Posterior cingulate gyrus (tissue), 11 donors: ENCODE measurements at regions not wholly inside any gene's neighbourhood (a gene's known extent, or its start where the extent isn't known, plus 50 kb on each side); places are given as distances from the start of the nearest gene placed in this dataset.

Experiments
- DNase-seq, 10 donors: peaks; one replicate each; pipeline versions ENCODE4 v3.0.0 to v3.0.0-alpha.2; 2020 to 2021; ENCODE audit warnings: mixed read lengths in 3 of 10
- intact Hi-C: fragments of 100-400 bp; cut with DNase I; formaldehyde crosslinking; loops from one replicate; pipeline ENCODE4 v1.15.1; 2023

DNA sequence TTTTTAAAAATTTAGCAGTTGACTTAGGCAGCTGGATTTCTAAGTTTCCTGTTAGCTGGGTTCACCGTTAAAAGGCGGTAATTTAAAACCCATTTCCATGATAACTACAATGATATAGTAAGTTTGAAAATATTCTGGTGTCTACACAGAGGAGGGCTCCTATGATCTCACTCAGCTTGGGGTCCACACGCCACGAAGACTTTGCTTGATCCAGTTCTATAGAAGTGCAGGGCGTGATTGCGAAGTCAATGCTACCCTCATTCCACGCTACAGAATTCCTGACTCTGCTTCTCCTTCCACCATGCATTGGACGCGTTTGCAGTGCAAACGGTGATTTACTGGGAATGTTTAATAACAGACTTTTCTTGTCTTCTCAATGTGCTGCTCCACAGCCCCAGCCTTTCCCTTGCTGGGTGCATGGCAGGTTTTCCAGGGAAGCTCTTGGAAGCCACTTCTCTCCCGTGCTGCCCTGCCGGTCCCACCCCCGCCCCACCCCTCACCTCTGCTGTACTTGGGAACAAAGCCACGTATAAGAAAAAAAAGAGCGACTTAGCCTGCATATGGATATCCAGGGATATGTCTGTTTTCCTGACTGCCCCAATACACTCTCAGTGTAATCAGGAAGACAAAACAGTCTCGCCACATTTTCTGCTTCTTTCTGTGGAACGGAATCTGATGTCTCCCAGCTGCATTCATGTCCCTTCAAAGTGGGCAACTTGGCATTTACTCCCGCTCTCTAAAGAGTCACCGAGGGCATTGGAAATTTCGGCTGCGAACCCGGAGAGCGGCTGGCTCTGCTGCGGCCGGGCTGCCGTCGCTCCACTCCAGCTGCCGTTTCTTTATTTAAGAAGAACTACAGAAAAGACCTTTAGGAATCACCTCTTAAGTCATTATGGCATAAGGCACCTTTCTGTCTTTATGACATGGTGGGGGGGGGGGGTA lies 434.4 kb upstream of the MGMT start:
- intact Hi-C loops = loop anchor here (5.0 kb wide), 2 partner anchors 940 to 1095 kb away; no protein-coding TSS in a partner anchor
- peak in 1 of 10 donors; percentile 32 for DNase-seq

DNA sequence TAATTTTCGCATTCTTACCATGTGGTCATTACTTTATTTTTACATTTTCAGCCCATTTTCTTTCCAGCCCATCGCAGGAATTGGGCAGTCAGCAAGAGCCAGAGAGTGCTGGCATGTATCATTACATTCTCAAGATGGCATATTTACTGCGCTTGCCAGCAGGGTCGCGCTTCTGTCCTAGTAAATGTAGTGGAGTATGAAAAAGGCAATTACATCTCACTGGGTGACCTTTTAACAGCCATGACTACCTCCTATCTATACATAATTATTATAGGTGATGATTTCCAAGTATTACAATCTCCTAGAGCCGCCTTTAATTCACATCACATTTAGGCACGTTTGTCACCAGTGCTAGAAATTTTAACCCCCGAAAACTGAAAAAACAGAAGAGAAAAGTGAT lies 433.7 kb upstream of the MGMT start:
- intact Hi-C loops = loop anchor here (5.0 kb wide), 2 partner anchors 939 to 1094 kb away; no protein-coding TSS in a partner anchor
- peak in 1 of 10 donors; percentile 24 for DNase-seq

DNA sequence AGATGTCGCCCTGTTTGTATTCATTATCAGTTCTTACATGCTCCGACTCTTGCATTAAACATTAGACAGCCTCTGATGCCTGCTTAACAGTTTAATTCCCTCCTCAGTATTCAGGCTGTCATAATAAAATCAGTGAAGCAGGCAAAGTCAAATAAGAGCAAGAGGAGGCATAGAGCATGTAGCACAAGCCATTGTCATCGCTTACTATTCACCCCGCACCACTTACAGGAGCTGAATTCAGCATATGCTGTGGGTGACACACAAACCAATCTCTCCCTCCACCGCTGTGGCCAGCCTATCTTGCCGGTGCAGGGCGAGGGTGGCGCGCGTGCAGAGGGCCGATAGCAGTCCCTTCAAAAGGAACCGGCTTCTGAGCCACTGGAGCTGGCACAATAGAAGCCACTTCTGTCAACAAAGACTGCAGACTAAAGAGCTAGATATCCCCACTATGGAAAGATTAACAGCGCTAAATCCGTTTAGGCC lies 433.2 kb upstream of the MGMT start:
- intact Hi-C loops = loop anchor here (5.0 kb wide), 2 partner anchors 938 to 1093 kb away; no protein-coding TSS in a partner anchor
- peak in 1 of 10 donors; percentile 27 for DNase-seq

DNA sequence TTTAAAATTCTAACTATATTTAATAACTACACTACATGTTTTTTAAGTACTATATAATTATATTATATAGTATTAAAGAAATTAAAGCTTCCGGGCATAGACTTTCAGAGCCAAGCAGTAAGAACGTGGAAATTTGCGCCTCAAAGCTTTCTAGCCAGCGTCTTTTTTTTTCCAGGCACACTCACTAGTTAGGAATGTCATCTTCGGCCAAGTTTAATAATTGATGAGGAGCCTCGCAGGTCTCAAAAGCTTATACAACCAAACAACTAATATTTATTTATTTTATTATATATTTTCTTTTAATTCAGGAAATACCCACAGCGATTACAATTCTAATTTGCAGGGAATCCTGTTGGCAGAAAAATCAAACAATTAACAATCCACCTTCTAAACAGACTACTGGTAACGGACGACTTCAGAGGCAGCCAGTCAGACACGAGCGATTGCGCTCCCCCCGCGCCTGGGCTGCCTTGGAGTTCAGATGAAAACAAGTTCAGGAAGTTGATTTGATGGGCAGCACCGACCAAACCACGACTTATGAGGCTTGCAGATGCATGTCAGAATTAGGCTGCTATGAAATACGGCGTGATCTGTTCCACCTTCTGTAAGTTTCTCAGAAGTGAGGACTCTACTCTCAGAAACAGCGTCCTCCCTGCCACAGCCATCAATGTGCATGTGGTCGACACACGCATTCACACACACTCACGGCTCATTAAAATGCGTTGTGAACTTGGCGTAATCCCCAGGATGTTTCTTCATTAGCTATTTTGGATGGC lies 431.8 kb upstream of the MGMT start:
- intact Hi-C loops = no loop called here
- DNase-seq = peak in 1 of 10 donors; percentile 25

DNA sequence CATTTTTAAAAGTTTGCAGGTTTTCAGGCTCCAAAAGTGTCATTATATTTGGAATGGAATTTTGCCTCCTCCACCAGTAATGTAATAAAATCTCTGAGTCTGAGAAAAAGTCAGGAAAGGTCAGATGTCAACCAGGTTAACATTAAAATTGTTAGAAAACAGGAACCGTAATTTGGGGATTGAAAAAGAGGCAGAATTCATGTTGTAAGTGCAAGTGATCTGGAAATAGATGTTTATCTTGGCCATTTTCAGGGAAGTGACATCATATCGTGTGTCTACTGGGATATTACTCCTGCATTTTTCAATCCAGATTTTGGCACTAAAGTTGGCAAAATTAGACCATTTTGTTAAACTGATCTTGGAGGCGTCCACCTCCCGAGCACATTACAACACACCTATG lies 428.5 kb upstream of the MGMT start:
- intact Hi-C loops = no loop called here
- no peak for DNase-seq

DNA sequence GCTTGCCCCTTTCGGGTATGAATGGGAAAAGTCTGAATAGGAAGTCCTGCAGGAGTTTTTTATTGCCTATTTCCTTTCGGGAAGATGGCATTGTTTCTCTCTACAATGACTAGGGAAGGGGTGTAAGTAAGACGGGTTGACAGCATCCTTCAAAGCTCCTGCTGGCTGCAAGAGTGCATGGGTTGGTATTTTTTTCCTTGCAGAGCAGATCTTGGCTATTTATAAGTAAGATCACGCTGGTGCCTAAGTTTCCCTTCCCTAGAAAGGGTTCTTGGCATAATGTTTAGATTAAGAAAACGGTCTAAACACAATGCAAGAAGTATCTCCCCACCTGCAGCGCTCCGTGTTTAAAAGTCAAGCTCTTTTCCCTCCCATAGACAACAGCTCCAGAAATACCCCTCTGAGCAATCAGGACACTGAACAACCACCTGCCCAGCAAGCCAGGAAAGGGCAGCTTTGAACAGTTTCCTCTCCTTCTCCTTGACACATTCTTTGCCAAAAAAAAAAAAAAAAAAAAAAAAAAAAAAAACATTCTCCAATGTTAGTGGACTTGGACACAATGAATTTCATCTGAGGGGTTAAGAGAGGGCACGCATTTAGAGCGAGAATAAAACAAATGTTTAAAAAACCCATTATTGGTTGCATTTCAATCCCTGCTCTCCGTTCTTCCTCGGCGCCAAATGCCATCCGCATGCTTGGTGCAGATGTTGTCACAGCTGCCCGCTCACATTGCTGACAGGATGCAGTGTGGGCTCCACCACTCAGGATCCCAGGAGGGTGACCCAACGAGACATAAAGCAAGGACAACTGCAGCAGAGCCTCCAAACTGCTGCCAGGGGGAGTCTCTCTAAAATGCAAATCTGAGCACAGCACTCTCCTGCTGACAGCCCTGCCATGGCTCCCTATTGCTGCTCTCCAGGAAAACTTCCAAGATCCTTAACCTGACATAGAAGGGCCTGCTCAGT lies 427.4 kb upstream of the MGMT start:
- intact Hi-C loops = no loop called here
- DNase-seq = peak in 1 of 10 donors; percentile 72

DNA sequence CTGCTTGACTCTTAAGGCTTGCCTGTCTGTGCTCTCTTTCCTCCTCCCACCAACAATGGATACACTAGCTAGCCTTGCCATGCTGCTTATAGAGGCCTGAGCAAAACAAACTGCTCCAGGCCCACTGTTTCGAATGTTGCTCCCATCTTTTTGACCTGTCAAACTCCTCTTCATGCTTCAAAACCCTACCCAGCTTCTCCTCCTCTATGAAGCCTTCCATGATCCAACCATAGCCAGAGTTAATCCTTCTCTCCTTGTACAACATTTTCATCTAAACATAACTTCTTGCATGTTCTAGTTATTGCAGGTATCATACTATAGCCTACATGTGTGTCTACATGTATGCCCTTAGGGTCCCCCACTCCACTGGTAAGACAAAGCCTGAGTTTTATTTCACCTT lies 426.7 kb upstream of the MGMT start:
- no peak for DNase-seq
- intact Hi-C loops = no loop called here

DNA sequence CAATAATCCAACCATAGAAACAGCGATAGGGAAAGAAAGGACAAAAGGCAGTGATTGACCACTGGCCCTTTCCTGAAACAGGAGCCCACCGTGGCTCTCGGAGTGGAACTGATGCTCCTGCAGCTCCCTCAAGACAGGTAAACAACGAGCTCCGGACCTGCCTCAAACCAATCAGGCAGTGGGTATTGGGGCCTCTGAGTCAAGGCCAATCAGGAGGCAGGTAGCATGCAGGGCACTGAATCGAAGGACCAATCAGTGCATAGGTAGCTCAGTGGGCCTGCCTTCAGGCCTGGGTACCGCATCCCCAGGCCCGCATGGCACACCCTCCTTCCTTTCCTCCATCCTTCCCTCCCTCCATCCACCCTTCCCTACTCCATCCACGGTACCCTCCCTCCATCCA lies 425.1 kb upstream of the MGMT start:
- intact Hi-C loops = no loop called here
- DNase-seq = peak in 1 of 10 donors; percentile 59

DNA sequence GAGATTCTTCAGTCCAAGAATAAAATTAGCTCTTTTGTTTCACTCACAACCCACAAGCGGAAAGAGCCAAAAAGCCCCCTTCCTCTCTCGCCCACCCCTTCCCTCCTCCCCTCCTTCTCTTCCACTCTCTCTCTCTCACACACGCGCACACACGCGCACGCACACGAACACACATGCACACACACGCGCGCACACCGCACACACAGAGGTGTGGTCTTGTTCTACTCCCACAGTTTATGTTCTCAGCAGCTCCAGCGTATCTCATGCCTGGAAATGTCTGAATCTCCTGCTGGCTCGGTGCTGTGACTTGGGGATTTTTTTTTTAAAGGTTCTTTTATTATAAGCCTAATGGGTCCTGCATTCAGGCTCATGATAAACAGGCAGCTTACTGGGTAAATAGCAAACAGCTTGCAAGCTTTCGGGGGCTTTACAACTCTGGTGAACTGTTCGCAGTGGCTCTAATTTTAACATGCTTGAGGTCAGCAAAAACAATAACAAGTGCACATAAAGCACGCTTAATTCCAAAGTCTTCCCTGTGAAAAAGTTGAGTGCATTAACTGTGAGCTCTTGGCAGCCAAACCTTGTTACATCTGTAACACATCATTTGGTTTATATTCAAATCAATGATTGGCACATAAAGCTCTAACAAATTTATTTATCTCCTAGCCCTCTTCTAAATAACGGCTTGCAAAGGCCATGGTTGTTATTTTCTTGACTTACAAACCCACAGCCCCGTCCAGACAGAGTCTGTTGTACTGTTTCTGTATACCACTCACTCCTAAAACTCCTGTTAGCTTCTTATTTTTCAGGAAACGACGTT lies 424.1 kb upstream of the MGMT start:
- peak in 1 of 10 donors; percentile 7 for DNase-seq
- intact Hi-C loops = no loop called here

DNA sequence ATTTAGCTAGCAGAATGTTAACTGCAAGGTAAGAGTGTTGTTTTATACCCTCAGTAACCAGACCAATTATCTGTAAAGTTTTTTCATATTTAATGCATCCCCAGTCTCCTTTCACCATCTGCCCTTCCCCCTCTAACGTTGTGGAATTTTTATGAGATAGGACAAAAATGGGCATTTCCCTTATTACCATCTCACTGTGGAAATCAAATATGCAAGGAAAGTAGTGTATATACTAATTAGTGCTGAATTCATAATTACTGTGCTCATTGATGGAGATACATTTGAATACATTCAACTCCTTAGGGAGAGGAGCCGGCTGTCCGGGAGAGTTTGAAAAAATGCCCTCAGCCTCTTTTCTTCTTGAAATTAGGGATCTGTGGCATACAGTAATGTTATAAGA lies 423.4 kb upstream of the MGMT start:
- intact Hi-C loops = no loop called here

DNA sequence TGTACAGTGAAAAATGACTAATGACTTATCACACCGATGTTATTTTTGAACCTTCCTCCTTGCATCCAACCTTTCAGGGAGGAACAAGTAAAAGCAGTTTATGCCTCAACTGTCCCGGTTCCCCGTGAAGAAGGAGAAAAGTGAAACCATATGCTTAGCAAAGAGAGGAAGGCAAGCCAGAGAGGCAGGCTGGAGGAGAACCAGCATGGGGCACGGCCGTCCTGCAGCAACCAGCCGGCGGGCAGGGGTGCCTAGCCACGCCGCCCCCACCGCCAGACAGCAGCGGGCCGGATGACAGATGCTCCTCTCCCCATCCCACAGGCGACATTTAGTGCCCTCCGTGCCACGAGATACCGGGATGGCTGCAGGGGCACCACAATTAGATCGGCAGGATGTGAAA lies 421.4 kb upstream of the MGMT start:
- peak in 1 of 10 donors; percentile 61 for DNase-seq
- intact Hi-C loops = no loop called here

More for the DNA sequence above, 423.4 kb upstream of the MGMT start:
- peak in 1 of 10 donors; percentile 8 for DNase-seq

DNA sequence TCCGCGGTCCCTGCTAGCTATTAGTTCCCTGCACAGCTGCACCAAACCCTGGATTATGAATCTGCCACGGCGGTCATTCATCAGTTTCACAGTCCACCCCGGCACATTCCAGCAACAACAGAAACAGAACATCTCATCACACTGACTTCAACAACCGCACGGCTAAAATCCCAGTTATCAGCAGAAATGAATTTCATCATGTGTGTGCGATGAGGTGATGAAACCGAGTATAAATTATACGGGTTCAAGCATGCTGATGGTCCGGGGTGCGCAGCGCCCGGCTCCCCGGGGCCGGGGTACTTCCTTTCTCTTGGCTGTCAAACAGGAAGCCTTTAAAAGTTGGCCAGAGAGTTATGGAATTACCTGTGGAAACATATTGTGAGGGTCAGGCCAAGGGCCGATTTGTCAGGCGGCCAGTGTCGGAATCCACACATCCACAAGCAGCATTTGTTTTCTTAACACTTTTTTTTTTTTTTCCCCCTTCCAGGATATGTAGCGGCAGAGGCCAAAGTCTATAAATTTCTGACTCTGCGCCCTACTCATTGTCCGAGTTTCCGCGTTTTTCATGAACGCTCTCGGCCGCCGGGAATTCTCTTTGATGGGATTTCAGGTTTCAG lies 420.9 kb upstream of the MGMT start:
- peak in 1 of 10 donors; percentile 57 for DNase-seq
- intact Hi-C loops = no loop called here

DNA sequence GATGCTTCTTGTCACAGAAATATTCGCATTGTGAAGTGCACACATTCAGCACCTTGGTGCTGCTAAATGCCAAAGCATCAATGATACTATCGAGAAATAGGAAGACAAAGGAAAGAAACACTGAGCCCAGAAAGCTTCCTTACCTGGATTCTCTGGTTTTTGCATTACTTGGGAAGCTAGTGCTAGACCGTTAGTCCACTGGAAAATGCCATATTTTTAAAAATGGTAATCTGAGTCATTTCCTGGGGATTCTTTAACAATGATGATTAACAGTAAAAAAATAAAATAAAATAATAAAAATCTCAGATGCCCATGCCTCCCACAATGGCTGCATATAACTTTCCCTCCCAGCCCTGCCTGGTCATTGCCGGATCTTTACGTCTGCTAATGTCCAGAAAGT lies 420.1 kb upstream of the MGMT start:
- intact Hi-C loops = no loop called here
- DNase-seq = no peak

DNA sequence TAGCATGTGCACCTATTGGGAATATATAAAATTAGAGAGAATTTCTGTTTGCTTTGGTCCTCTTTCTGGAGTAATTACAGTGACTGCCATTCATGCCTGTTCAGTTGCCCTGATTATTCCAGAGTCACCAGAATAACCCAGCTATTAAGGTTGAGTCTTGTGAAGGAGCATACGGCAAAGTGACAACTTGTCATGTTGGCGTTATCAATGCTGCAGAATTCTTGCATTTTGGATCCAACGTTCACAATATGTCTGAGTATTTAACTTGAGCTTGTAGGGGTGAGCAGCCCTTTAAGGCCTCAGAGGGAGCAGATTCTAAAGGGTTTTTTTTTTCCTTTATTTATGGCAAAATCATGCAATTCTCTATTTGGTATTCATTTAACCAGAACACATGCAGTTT lies 419.4 kb upstream of the MGMT start:
- no peak for DNase-seq
- intact Hi-C loops = no loop called here

DNA sequence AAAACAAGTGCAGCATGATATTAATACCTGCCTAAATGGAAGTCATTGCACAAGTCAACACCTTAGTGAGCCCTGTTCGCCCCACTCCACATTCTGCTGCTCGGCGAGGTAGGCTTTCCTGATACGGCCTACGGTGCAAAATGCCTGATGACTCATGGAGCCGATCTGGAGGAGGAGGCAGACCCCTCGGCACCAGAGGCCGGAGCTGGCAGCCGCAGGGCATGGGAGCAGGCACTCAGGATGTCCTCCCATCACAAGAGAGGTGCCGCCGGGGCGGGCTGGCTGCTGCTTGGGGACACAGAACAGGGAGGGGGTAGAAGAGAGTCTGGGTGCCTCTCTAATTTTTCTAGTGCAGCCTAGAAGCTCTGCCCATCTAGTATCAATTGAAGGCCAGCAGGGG lies 418.5 kb upstream of the MGMT start:
- intact Hi-C loops = no loop called here
- peak in 1 of 10 donors; percentile 55 for DNase-seq

DNA sequence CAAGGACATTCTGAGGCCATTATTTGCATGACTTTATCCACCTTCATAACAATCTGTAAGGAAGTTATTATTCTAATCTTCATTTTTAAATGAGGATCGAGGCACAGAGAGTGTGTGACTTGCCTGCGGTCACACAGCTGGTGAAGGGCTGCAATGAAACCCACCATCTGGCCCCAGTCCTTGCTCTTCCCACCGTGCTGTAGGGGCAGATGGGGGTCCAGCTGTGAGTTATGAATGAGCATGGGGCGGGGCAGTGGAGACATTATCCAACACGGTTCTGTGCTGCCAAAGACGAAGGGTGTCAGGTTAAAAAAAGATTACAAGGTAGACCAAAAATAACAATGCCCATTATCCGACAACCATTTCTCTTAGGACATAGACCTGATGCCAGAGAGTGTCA lies 417.5 kb upstream of the MGMT start:
- peak in 1 of 10 donors; percentile 9 for DNase-seq
- intact Hi-C loops = no loop called here

DNA sequence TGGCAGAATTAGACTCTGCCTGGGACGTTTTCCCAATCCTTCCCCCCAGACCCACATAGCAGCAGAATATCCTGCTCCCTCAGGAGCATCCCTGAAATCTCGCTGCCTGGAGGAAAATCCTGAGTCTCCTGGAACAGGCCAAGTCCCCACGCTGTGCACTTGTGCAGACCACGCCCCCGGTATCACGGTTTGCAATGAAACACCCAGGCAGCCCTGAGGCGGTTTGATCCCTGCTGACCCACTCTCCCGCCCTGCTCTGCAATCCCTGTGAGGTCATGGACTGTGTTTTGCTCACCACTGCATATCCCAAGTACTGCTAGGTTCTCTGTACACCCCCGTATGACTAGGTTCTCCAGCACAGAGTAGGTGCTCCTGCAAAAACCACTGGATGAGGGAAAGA lies 411.8 kb upstream of the MGMT start:
- no peak for DNase-seq
- intact Hi-C loops = no loop called here

DNA sequence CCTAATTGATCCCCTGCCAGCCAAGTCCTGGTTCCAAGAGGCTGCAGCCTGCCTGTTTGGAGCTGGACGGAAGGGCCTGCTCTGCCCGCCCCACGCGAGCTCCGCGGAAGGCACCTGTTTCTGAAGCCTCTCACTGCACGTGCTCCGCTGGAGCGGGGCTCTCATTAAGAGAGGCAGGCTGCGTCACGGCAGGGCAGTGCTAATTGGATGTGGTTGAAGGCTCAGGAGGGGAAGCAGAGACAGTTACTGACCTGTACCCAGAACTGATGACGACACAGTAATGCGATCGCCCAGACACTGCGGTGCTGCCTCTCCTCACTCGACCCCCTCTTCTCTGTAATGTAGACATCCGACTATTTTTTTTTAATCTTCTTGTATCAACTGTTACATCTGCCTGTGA lies 411.1 kb upstream of the MGMT start:
- intact Hi-C loops = no loop called here
- no peak for DNase-seq
